H1 (cell line): ENCODE measurements at regions not wholly inside any gene's neighbourhood (a gene's known extent, or its start where the extent isn't known, plus 50 kb on each side); places are given as distances from the start of the nearest gene placed in this dataset.

ENCODE experiments used
- CTCF ChIA-PET: fragments of 300-600 bp; sonication (Branson Sonifier 250); formaldehyde crosslinking; loops from one replicate; lab custom pipeline; 2021; ENCODE audit not compliant: partially characterized antibody; lab: Charles Lee
- POLR2A ChIA-PET: fragments of 300-600 bp; sonication (Branson Sonifier 250); formaldehyde crosslinking; loops from one replicate; lab custom pipeline; 2021; ENCODE audit warnings: inconsistent platforms; ENCODE audit not compliant: partially characterized antibody; lab: Charles Lee
- DNase-seq, 2 experiments: peaks; one replicate each; pipeline versions ENCODE4 v3.0.0 to v3.0.0-alpha.2; 2010 to 2022; ENCODE audit warnings: low spot score in 2 of 2, low read depth in 1 of 2, mixed read lengths in 1 of 2
- FAIRE-seq: peaks from 2 replicates; lab custom pipeline; 2011; peaks lifted over from hg19 to GRCh38; lab: Jason Lieb, UNC
- H2AFZ ChIP-seq: 2 replicates; pipeline ENCODE4 v1.8.1; 2012; ENCODE audit warnings: low read length, inconsistent platforms
- H2AK5ac ChIP-seq: 2 replicates; pipeline ENCODE4 v1.6.1; 2013; ENCODE audit warnings: low read depth, low read length
- H2BK120ac ChIP-seq: replicated peaks from 2 replicates; pipeline ENCODE3; 2013; ENCODE audit warnings: low read depth, low read length, inconsistent platforms
- H2BK12ac ChIP-seq: 2 replicates; pipeline ENCODE4 v1.6.1; 2013; ENCODE audit warnings: low read depth, low read length
- H2BK15ac ChIP-seq: 2 replicates; pipeline ENCODE4 v1.6.1; 2013; ENCODE audit warnings: low read length
- H2BK20ac ChIP-seq: 2 replicates; pipeline ENCODE4 v1.6.1; 2013; ENCODE audit warnings: low read length
- H2BK5ac ChIP-seq: 2 replicates; pipeline ENCODE4 v1.6.1; 2013; ENCODE audit warnings: low read depth, low read length
- H3K14ac ChIP-seq: 2 replicates; pipeline ENCODE4 v1.6.1; 2013; ENCODE audit warnings: inconsistent platforms; ENCODE audit not compliant: insufficient read length
- H3K18ac ChIP-seq: 2 replicates; pipeline ENCODE4 v1.6.1; 2013; ENCODE audit warnings: low read length; ENCODE audit errors: extremely low read depth
- H3K23ac ChIP-seq: 2 replicates; pipeline ENCODE4 v1.6.1; 2013; ENCODE audit warnings: inconsistent platforms; ENCODE audit not compliant: insufficient read length
- H3K23me2 ChIP-seq: 2 replicates; pipeline ENCODE4 v1.6.1; 2013; ENCODE audit warnings: low read depth, low read length
- H3K27ac ChIP-seq: 2 replicates; pipeline ENCODE4 v1.6.1; 2011; ENCODE audit warnings: low read depth, low read length, inconsistent platforms
- H3K27me3 ChIP-seq, 4 experiments: replicated peaks in 1 of 4; 1 replicate in 1 of 4; 2 replicates in 3 of 4; pipeline versions ENCODE4 v1.6.1 to v1.8.1; 2011 to 2013; ENCODE audit warnings: low read length in 3 of 4, mild to moderate bottlenecking in 3 of 4, inconsistent platforms in 2 of 4, mixed read lengths in 2 of 4, moderate library complexity in 1 of 4; ENCODE audit not compliant: control insufficient read depth in 3 of 4, insufficient read depth in 3 of 4; ENCODE audit errors: extremely low read depth in 1 of 4
- H3K36me3 ChIP-seq, 4 experiments: 2 replicates each; pipeline versions ENCODE4 v1.6.1 to v1.8.1; 2011 to 2013; ENCODE audit warnings: mild to moderate bottlenecking in 4 of 4, low read length in 3 of 4, moderate library complexity in 2 of 4, control low read depth in 1 of 4, inconsistent platforms in 1 of 4; ENCODE audit not compliant: insufficient read depth in 4 of 4, control insufficient read depth in 2 of 4
- H3K4ac ChIP-seq: replicated peaks from 2 replicates; pipeline ENCODE3; 2013; ENCODE audit warnings: low read length, low read depth, mixed read lengths, inconsistent platforms; ENCODE audit not compliant: insufficient read length
- H3K4me1 ChIP-seq, 4 experiments: replicated peaks in 1 of 4; 1 replicate in 1 of 4; 2 replicates in 3 of 4; pipeline versions ENCODE4 v1.6.1 to v1.8.1; 2011 to 2013; ENCODE audit warnings: low read length in 3 of 4, inconsistent platforms in 2 of 4, mixed read lengths in 1 of 4; ENCODE audit not compliant: insufficient read depth in 4 of 4, control insufficient read depth in 3 of 4
- H3K4me2 ChIP-seq, 2 experiments: 2 replicates each; pipeline versions ENCODE4 v1.6.1 to v1.8.1; 2011 to 2013; ENCODE audit warnings: low read depth in 2 of 2, low read length in 2 of 2, control low read depth in 1 of 2, inconsistent platforms in 1 of 2, mild to moderate bottlenecking in 1 of 2; ENCODE audit not compliant: insufficient read depth in 1 of 2
- H3K4me3 ChIP-seq, 4 experiments: fragments of 200-600, 300-600 bp in 1 of 4; sonication (generic), shearing (Covaris generic), sonication (Bioruptor Twin) in 1 of 4; 2 replicates each; pipeline versions ENCODE4 v1.5.1 to v1.8.1; 2011 to 2016; ENCODE audit warnings: low read length in 4 of 4, low read depth in 3 of 4, control low read depth in 2 of 4, inconsistent platforms in 2 of 4, mild to moderate bottlenecking in 2 of 4, mixed read lengths in 1 of 4, moderate library complexity in 1 of 4; ENCODE audit not compliant: insufficient read depth in 2 of 4; ENCODE audit errors: extremely low read depth in 1 of 4
- H3K56ac ChIP-seq: replicated peaks from 2 replicates; pipeline ENCODE3; 2013; ENCODE audit warnings: low read depth, mild to moderate bottlenecking, mixed read lengths, low read length, inconsistent platforms; ENCODE audit not compliant: insufficient read length
- H3K79me1 ChIP-seq: 2 replicates; pipeline ENCODE4 v1.6.1; 2013; ENCODE audit warnings: low read depth, low read length, control low read depth
- H3K79me2 ChIP-seq, 2 experiments: 2 replicates each; pipeline versions ENCODE4 v1.6.1 to v1.8.1; 2012 to 2013; ENCODE audit warnings: low read length in 2 of 2, mild to moderate bottlenecking in 2 of 2, inconsistent platforms in 1 of 2; ENCODE audit not compliant: insufficient read depth in 2 of 2, control insufficient read depth in 1 of 2
- H3K9ac ChIP-seq, 4 experiments: replicated peaks in 1 of 4; 1 replicate in 1 of 4; 2 replicates in 3 of 4; pipeline versions ENCODE4 v1.6.1 to v1.8.1; 2011 to 2013; ENCODE audit warnings: low read depth in 3 of 4, low read length in 3 of 4, control low read depth in 2 of 4, mild to moderate bottlenecking in 2 of 4, moderate library complexity in 2 of 4, inconsistent platforms in 1 of 4; ENCODE audit errors: extremely low read depth in 1 of 4
- H3K9me3 ChIP-seq, 2 experiments: 2 replicates each; pipeline versions ENCODE4 v1.6.1 to v1.8.1; 2012 to 2013; ENCODE audit warnings: mild to moderate bottlenecking in 2 of 2, moderate library complexity in 2 of 2, control low read depth in 1 of 2, inconsistent platforms in 1 of 2, low read depth in 1 of 2, low read length in 1 of 2, mixed read lengths in 1 of 2; ENCODE audit not compliant: insufficient read depth in 2 of 2
- H4K20me1 ChIP-seq, 2 experiments: replicated peaks in 1 of 2; 2 replicates each; pipeline versions ENCODE3 to v1.8.1; 2011 to 2013; ENCODE audit warnings: inconsistent platforms in 2 of 2, low read length in 2 of 2, mild to moderate bottlenecking in 1 of 2; ENCODE audit not compliant: insufficient read depth in 2 of 2, control insufficient read depth in 1 of 2
- H4K5ac ChIP-seq: 2 replicates; pipeline ENCODE4 v1.6.1; 2013; ENCODE audit warnings: low read length, low read depth, mixed read lengths, inconsistent platforms; ENCODE audit not compliant: insufficient read length
- H4K8ac ChIP-seq: 2 replicates; pipeline ENCODE4 v1.8.0; 2013; ENCODE audit warnings: mild to moderate bottlenecking, moderate library complexity, low read length, inconsistent platforms; ENCODE audit not compliant: insufficient read depth; ENCODE audit errors: extremely low read depth
- H4K91ac ChIP-seq: replicated peaks from 2 replicates; pipeline ENCODE3; 2013; ENCODE audit warnings: low read length, mixed read lengths, inconsistent platforms; ENCODE audit not compliant: insufficient read length
- CBX5 ChIP-seq: fragments of 300-800, 300-1000 bp; sonication (generic); IDR thresholded peaks from 2 replicates; pipeline ENCODE4 v1.7.1; 2016; ENCODE audit warnings: antibody characterized with exemption, low read length, low read depth
- CBX8 ChIP-seq: fragments of 300-800, 300-1000 bp; sonication (generic); IDR thresholded peaks from 2 replicates; pipeline ENCODE4 v1.7.1; 2016; ENCODE audit warnings: low read depth, low read length, borderline replicate concordance
- CREB1 ChIP-seq: IDR thresholded peaks from 2 replicates; pipeline ENCODE4 v1.6.1; 2012; ENCODE audit warnings: inconsistent platforms
- E2F6 ChIP-seq: IDR thresholded peaks from 2 replicates; pipeline ENCODE4 v1.6.1; 2012; ENCODE audit warnings: inconsistent platforms
- JUN ChIP-seq: IDR thresholded peaks from 2 replicates; pipeline ENCODE4 v1.6.1; 2011; ENCODE audit warnings: low read depth, mild to moderate bottlenecking, improper control_type of control experiment, low read length
- KDM1A ChIP-seq: fragments of 200-600, 300-600 bp; sonication (generic); IDR thresholded peaks from 2 replicates; pipeline ENCODE4 v1.7.1; 2016; ENCODE audit warnings: mild to moderate bottlenecking, low read length, borderline replicate concordance
- KDM5A ChIP-seq: fragments of 200-600 bp; IDR thresholded peaks from 2 replicates; pipeline ENCODE4 v1.7.1; 2012; ENCODE audit warnings: mild to moderate bottlenecking, low read length, inconsistent platforms, mixed read lengths
- NANOG ChIP-seq: IDR thresholded peaks from 2 replicates; pipeline ENCODE4 v1.6.1; 2011; ENCODE audit warnings: low read length, low read depth, mild to moderate bottlenecking, inconsistent platforms; ENCODE audit not compliant: insufficient read depth, poor library complexity, severe bottlenecking
- RBBP5 ChIP-seq: IDR thresholded peaks from 2 replicates; pipeline ENCODE4 v1.7.1; 2012; ENCODE audit warnings: low read depth, mild to moderate bottlenecking, inconsistent platforms, low read length, moderate library complexity, borderline replicate concordance
- RNF2 ChIP-seq: fragments of 200-900, 300-1000 bp; sonication (generic); IDR thresholded peaks from 2 replicates; pipeline ENCODE4 v1.7.1; 2016; ENCODE audit warnings: borderline replicate concordance, low read depth, mild to moderate bottlenecking, antibody characterized with exemption, low read length; ENCODE audit not compliant: poor library complexity, severe bottlenecking; ENCODE audit errors: missing control alignments
- SAP30 ChIP-seq: fragments of 300-600 bp; sonication (generic); IDR thresholded peaks from 2 replicates; pipeline ENCODE4 v1.7.1; 2012; ENCODE audit warnings: low read length, moderate library complexity, mild to moderate bottlenecking, inconsistent platforms; ENCODE audit not compliant: insufficient read depth, insufficient replicate concordance
- SP1 ChIP-seq: IDR thresholded peaks from 2 replicates; pipeline ENCODE4 v1.6.1; 2011; ENCODE audit warnings: low read depth, low read length
- TEAD4 ChIP-seq: IDR thresholded peaks from 2 replicates; pipeline ENCODE4 v1.6.1; 2012; ENCODE audit warnings: low read depth, low read length, inconsistent platforms, mixed read lengths
- WGBS, 2 experiments: shearing (Covaris generic) in 1 of 2; methylation state at CpG; one replicate each; pipeline versions ENCODE4 v1.1.6 to v1.1.7; 2013 to 2015; ENCODE audit warnings: low lambda C conversion rate in 2 of 2, mixed read lengths in 2 of 2, inconsistent platforms in 1 of 2, low coverage in 1 of 2, missing lambda C conversion rate in 1 of 2; ENCODE audit not compliant: insufficient replicate concordance in 2 of 2, insufficient coverage in 1 of 2, insufficient read length in 1 of 2; ENCODE audit errors: extremely low coverage in 1 of 2, missing lambda C conversion rate in 1 of 2; 5-methylcytosine and 5-hydroxymethylcytosine counted together

GRCh38 chr16:35731341-35732040 is 2272.1 kb downstream of the TP53TG3F start:
- H3K9ac ChIP-seq: no peak overlapping the region
- H2BK15ac ChIP-seq: no peak overlapping the region
- no peaks in the 10 kb centered on the region for H4K20me1 ChIP-seq
- H3K4ac ChIP-seq: no peak overlapping the region
- no peak overlapping the region for H2BK120ac ChIP-seq
- H3K14ac ChIP-seq: no peak overlapping the region
- no peak overlapping the region for H2AK5ac ChIP-seq
- H3K9me3 ChIP-seq: peaks cover 41 to 99% of the 10 kb centered on the region in 2 experiments
- no peak overlapping the region for H2BK5ac ChIP-seq
- H3K56ac ChIP-seq: no peak overlapping the region
- no peak overlapping the region for H3K4me3 ChIP-seq
- peaks cover 0 to 3% (median 0%) of the 10 kb centered on the region in 4 experiments; a peak in 1 of 8 replicates for H3K36me3 ChIP-seq
- H3K23me2 ChIP-seq: no peaks in the 10 kb centered on the region
- H2AFZ ChIP-seq: no peak overlapping the region
- H4K91ac ChIP-seq: no peak overlapping the region
- no peak overlapping the region for H2BK12ac ChIP-seq
- H3K27me3 ChIP-seq: no peaks in the 10 kb centered on the region
- H4K8ac ChIP-seq: no peak overlapping the region
- no peak overlapping the region for H4K5ac ChIP-seq
- H3K23ac ChIP-seq: no peak overlapping the region
- H3K4me1 ChIP-seq: no peaks in the 10 kb centered on the region
- H3K79me2 ChIP-seq: no peaks in the 10 kb centered on the region
- DNase-seq (no peak), FAIRE-seq (no peak)
- WGBS, 2 experiments: 82% methylated on average over 9 of the region's 9 CpGs; no CpG with 5 or more reads in 1 of the 2 experiments
- POLR2A ChIA-PET: no interaction called here
- no peaks in the 10 kb centered on the region for H3K79me1 ChIP-seq
- H3K27ac ChIP-seq: no peak overlapping the region
- no peak overlapping the region for H3K4me2 ChIP-seq
- CTCF ChIA-PET: no interaction called here
- H2BK20ac ChIP-seq: no peak overlapping the region
- H3K18ac ChIP-seq: no peak overlapping the region
- TF ChIP-seq SAP30: no peak
- no peak for TF ChIP-seq RNF2
- TF ChIP-seq SP1: no peak
- TF ChIP-seq CREB1: no peak
- no peak for TF ChIP-seq CBX5
- no peak for TF ChIP-seq TEAD4
- TF ChIP-seq KDM5A: no peak
- TF ChIP-seq NANOG: no peak
- no peak for TF ChIP-seq KDM1A
- no peak for TF ChIP-seq E2F6
- TF ChIP-seq JUN: no peak
- TF ChIP-seq CBX8: no peak
- TF ChIP-seq RBBP5: no peak
